GM23248 (cell line): ENCODE measurements at regions not wholly inside any gene's neighbourhood (a gene's known extent, or its start where the extent isn't known, plus 50 kb on each side); places are given as distances from the start of the nearest gene placed in this dataset.
"Not testable (repeated sequence)": the region's sequence is repeated elsewhere in the genome, so short reads cannot be mapped to it uniquely, and the experiment has no call there.

ENCODE experiments used
- DNase-seq: peaks from one replicate; pipeline ENCODE4 v3.0.0-alpha.2; 2015
- H2AFZ ChIP-seq: fragments of 200-600 bp; sonication (generic); 2 replicates; pipeline ENCODE4 v1.6.1; 2016; ENCODE audit warnings: antibody characterized with exemption
- H3F3A ChIP-seq: fragments of 200-600 bp; sonication (generic); 2 replicates; pipeline ENCODE4 v1.6.1; 2016; ENCODE audit warnings: mild to moderate bottlenecking, antibody characterized with exemption, mixed run types; ENCODE audit not compliant: insufficient read depth
- H3K27ac ChIP-seq: fragments of 200-600 bp; sonication (generic); 2 replicates; pipeline ENCODE4 v1.5.1; 2016; ENCODE audit warnings: mild to moderate bottlenecking
- H3K27me3 ChIP-seq: fragments of 200-600 bp; sonication (generic); replicated peaks from 2 replicates; pipeline ENCODE4 v1.6.1; 2016; ENCODE audit warnings: mild to moderate bottlenecking; ENCODE audit not compliant: insufficient read depth
- H3K36me3 ChIP-seq: fragments of 200-600 bp; sonication (generic); 2 replicates; pipeline ENCODE4 v1.6.1; 2016; ENCODE audit warnings: low read depth, mild to moderate bottlenecking
- H3K4me1 ChIP-seq: fragments of 200-600 bp; sonication (generic); 2 replicates; pipeline ENCODE4 v1.6.1; 2016; ENCODE audit warnings: mild to moderate bottlenecking; ENCODE audit not compliant: insufficient read depth
- H3K4me2 ChIP-seq: fragments of 200-600 bp; sonication (generic); one replicate; pipeline ENCODE4 v1.6.1; 2016; ENCODE audit warnings: mild to moderate bottlenecking; ENCODE audit not compliant: unreplicated experiment
- H3K4me3 ChIP-seq: fragments of 200-600 bp; sonication (generic); 2 replicates; pipeline ENCODE4 v1.5.1; 2016; ENCODE audit warnings: mild to moderate bottlenecking
- H3K79me2 ChIP-seq: fragments of 200-600 bp; sonication (generic); 2 replicates; pipeline ENCODE4 v1.6.1; 2016; ENCODE audit warnings: mild to moderate bottlenecking; ENCODE audit not compliant: insufficient read depth
- H3K9ac ChIP-seq: fragments of 200-600 bp; sonication (generic); 2 replicates; pipeline ENCODE4 v1.6.1; 2016; ENCODE audit warnings: mild to moderate bottlenecking
- H3K9me2 ChIP-seq: fragments of 200-600 bp; sonication (generic); 2 replicates; pipeline ENCODE4 v1.6.1; 2016; ENCODE audit warnings: mixed run types, mild to moderate bottlenecking, moderate library complexity; ENCODE audit not compliant: insufficient read depth
- H3K9me3 ChIP-seq: fragments of 200-600 bp; sonication (generic); one replicate; pipeline ENCODE4 v1.6.1; 2017; ENCODE audit warnings: low read depth
- H4K20me1 ChIP-seq: fragments of 200-600 bp; sonication (generic); 2 replicates; pipeline ENCODE4 v1.6.0; 2016; ENCODE audit not compliant: insufficient read depth
- EZH2 ChIP-seq: fragments of 200-600 bp; sonication (generic); IDR thresholded peaks from 2 replicates; pipeline ENCODE4 v1.6.1; 2018; ENCODE audit warnings: antibody characterized with exemption, mild to moderate bottlenecking; ENCODE audit not compliant: insufficient read depth, poor library complexity, severe bottlenecking
- EZH2phosphoT487 ChIP-seq: fragments of 200-600 bp; sonication (generic); IDR thresholded peaks from 2 replicates; pipeline ENCODE4 v1.6.1; 2018; ENCODE audit warnings: antibody characterized with exemption, moderate library complexity, mild to moderate bottlenecking, low read depth; ENCODE audit not compliant: insufficient read depth
- WGBS, 2 experiments: methylation state at CpG; one replicate each; pipeline ENCODE4 v1.1.6; 2015 to 2017; ENCODE audit warnings: low lambda C conversion rate in 2 of 2, low coverage in 1 of 2; ENCODE audit errors: missing lambda C conversion rate in 2 of 2; 5-methylcytosine and 5-hydroxymethylcytosine counted together
- in situ Hi-C: fragments of 300-500 bp; cut with MboI; formaldehyde crosslinking; loops from 2 replicates; pipeline ENCODE4 v1.15.0; 2020

GRCh38 chr2:182649316-182649715, 66.7 kb upstream of the DNAJC10 start:
- no peaks in the 10 kb centered on the region for H3K79me2 ChIP-seq
- H3K9ac ChIP-seq, result no peak overlapping the region
- peak; percentile 56 for DNase-seq
- TF ChIP-seq EZH2phosphoT487, result no peak
- no peak for TF ChIP-seq EZH2
- no peak overlapping the region for H2AFZ ChIP-seq
- H3K9me2 ChIP-seq, result no peaks in the 10 kb centered on the region
- in situ Hi-C loops, result no loop called here
- no peak overlapping the region for H3K27ac ChIP-seq
- no peak overlapping the region for H3K4me2 ChIP-seq
- no peaks in the 10 kb centered on the region for H3F3A ChIP-seq
- H4K20me1 ChIP-seq, result no peaks in the 10 kb centered on the region
- no peaks in the 10 kb centered on the region for H3K9me3 ChIP-seq
- no peaks in the 10 kb centered on the region for H3K27me3 ChIP-seq
- WGBS, 2 experiments, result 53 to 60% methylated on average over 6 of the region's 6 CpGs
- no peaks in the 10 kb centered on the region for H3K36me3 ChIP-seq
- no peak overlapping the region for H3K4me3 ChIP-seq
- H3K4me1 ChIP-seq, result 0 out of 2 replicates have a peak, but pooled peaks cover 5% of the 10 kb centered on the region

- 19 to 20% methylated on average over 4 of the region's 4 CpGs for WGBS, 2 experiments
Measured at GRCh38 chr2:182650704-182651103, 65.4 kb upstream of the DNAJC10 start.

GRCh38 chr2:182652326-182652725, 63.7 kb upstream of the DNAJC10 start:
- in situ Hi-C loops, result loop anchor here (5.0 to 25.0 kb wide), 3 partner anchors 465 to 890 kb away; no protein-coding TSS in a partner anchor
- H3K4me1 ChIP-seq, result 0 out of 2 replicates have a peak, but pooled peaks cover 5% of the 10 kb centered on the region
- no peaks in the 10 kb centered on the region for H3F3A ChIP-seq
- no peaks in the 10 kb centered on the region for H4K20me1 ChIP-seq
- H3K27ac ChIP-seq, result no peak overlapping the region
- no peak overlapping the region for H3K4me3 ChIP-seq
- H2AFZ ChIP-seq, result peak overlapping the region; percentile 17; the same call in 1 of the 2 replicates
- H3K9ac ChIP-seq, result no peak overlapping the region
- H3K27me3 ChIP-seq, result no peaks in the 10 kb centered on the region
- H3K36me3 ChIP-seq, result no peaks in the 10 kb centered on the region
- 57 to 62% methylated on average over 6 of the region's 6 CpGs for WGBS, 2 experiments
- H3K9me3 ChIP-seq, result no peaks in the 10 kb centered on the region
- H3K79me2 ChIP-seq, result no peaks in the 10 kb centered on the region
- no peak overlapping the region for H3K4me2 ChIP-seq
- H3K9me2 ChIP-seq, result no peaks in the 10 kb centered on the region
- DNase-seq, result peak; percentile 2
- TF ChIP-seq EZH2phosphoT487, result no peak

More at GRCh38 chr2:182650704-182651103, 65.4 kb upstream of the DNAJC10 start:
- H3K79me2 ChIP-seq, result no peaks in the 10 kb centered on the region
- no peak overlapping the region for H3K4me2 ChIP-seq
- H3K36me3 ChIP-seq, result no peaks in the 10 kb centered on the region
- H3K9me3 ChIP-seq, result no peaks in the 10 kb centered on the region
- H3K9me2 ChIP-seq, result no peaks in the 10 kb centered on the region
- 0 out of 2 replicates have a peak, but pooled peaks cover 5% of the 10 kb centered on the region for H3K4me1 ChIP-seq
- in situ Hi-C loops, result loop anchor here (5.0 to 25.0 kb wide), 3 partner anchors 463 to 888 kb away; no protein-coding TSS in a partner anchor
- 0 out of 2 replicates have a peak overlapping the region, but pooled peaks have one; percentile 44 for H3K4me3 ChIP-seq
- no peaks in the 10 kb centered on the region for H3K27me3 ChIP-seq
- TF ChIP-seq EZH2phosphoT487 (no peak), EZH2 (no peak)
- DNase-seq, result peak; percentile 74
- no peak overlapping the region for H3K27ac ChIP-seq
- H3F3A ChIP-seq, result no peaks in the 10 kb centered on the region
- peak overlapping the region; percentile 76 for H2AFZ ChIP-seq
- H4K20me1 ChIP-seq, result no peaks in the 10 kb centered on the region
- H3K9ac ChIP-seq, result peak overlapping the region; percentile 41; the same call in 1 of the 2 replicates

GRCh38 chr2:182655750-182656149, 60.3 kb upstream of the DNAJC10 start:
- no peak overlapping the region for H2AFZ ChIP-seq
- no peak overlapping the region for H3K4me2 ChIP-seq
- no peaks in the 10 kb centered on the region for H3K79me2 ChIP-seq
- H3K27me3 ChIP-seq, result no peaks in the 10 kb centered on the region
- TF ChIP-seq EZH2 (no peak), EZH2phosphoT487 (no peak)
- H3K36me3 ChIP-seq, result no peaks in the 10 kb centered on the region
- no peaks in the 10 kb centered on the region for H3K9me2 ChIP-seq
- H3K4me3 ChIP-seq, result no peak overlapping the region
- H3K27ac ChIP-seq, result no peak overlapping the region
- no peaks in the 10 kb centered on the region for H3K9me3 ChIP-seq
- no peak for DNase-seq
- in situ Hi-C loops, result loop anchor here (25.0 kb wide), 2 partner anchors 718 to 893 kb away; no protein-coding TSS in a partner anchor
- H3K9ac ChIP-seq, result no peak overlapping the region
- 54 to 68% methylated on average over 1 of the region's 1 CpG for WGBS, 2 experiments
- no peaks in the 10 kb centered on the region for H3F3A ChIP-seq
- no peaks in the 10 kb centered on the region for H4K20me1 ChIP-seq
- H3K4me1 ChIP-seq, result no peaks in the 10 kb centered on the region

GRCh38 chr2:182664212-182664611, 51.8 kb upstream of the DNAJC10 start:
- Histone ChIP-seq H3K79me2 (no peaks in the 10 kb centered on the region), H3K4me1 (no peaks in the 10 kb centered on the region), H3K9ac (no peak overlapping the region), H2AFZ (no peak overlapping the region), H3K4me3 (no peak overlapping the region), H3K9me2 (no peaks in the 10 kb centered on the region), H4K20me1 (no peaks in the 10 kb centered on the region), H3K9me3 (no peaks in the 10 kb centered on the region), H3K36me3 (no peaks in the 10 kb centered on the region), H3K4me2 (no peak overlapping the region), H3K27me3 (no peaks in the 10 kb centered on the region), H3K27ac (no peak overlapping the region), H3F3A (no peaks in the 10 kb centered on the region)
- 81 to 87% methylated on average over 1 of the region's 1 CpG for WGBS, 2 experiments
- in situ Hi-C loops, result loop anchor here (25.0 kb wide), 2 partner anchors 727 to 902 kb away; no protein-coding TSS in a partner anchor
- TF ChIP-seq EZH2 (no peak), EZH2phosphoT487 (no peak)
- DNase-seq, result no peak

- in situ Hi-C loops, result loop anchor here (25.0 kb wide), 2 partner anchors 728 to 903 kb away; no protein-coding TSS in a partner anchor
Measured at GRCh38 chr2:182665500-182665899, 50.6 kb upstream of the DNAJC10 start.

More at GRCh38 chr2:182665500-182665899, 50.6 kb upstream of the DNAJC10 start:
- not testable (repeated sequence) for H2AFZ ChIP-seq, H3K27me3 ChIP-seq, H3K9me2 ChIP-seq, H3K79me2 ChIP-seq, H3K4me2 ChIP-seq, H3K27ac ChIP-seq, DNase-seq, H3K9me3 ChIP-seq, H3K36me3 ChIP-seq, H3K4me1 ChIP-seq, H4K20me1 ChIP-seq, H3F3A ChIP-seq, H3K4me3 ChIP-seq, H3K9ac ChIP-seq
- 26% methylated on average over 3 of the region's 3 CpGs for WGBS, 2 experiments
